ENCODE measurements at regions not wholly inside any gene's neighbourhood (a gene's known extent, or its start where the extent isn't known, plus 50 kb on each side); places are given as distances from the start of the nearest gene placed in this dataset.

DNA sequence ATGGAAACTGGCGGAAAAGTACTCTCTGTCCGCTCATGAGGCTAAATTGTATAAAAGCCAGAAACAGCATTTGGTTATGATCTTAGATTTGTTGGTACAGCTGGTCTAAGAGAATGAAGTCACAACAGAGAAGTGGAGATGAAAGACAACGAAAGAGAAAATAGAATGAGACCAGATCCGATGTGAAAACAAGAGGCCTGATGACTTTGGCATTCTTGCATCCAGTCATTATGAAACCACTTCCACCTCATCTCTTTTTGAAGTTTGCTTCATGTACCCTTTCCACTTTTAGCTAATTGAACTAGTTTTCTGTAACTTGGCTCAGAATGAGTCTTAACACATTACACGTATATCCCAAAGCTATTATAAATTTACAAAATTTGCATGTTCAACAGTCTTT lies 1431.7 kb downstream of the LRRC4C start:
- TF ChIP-seq, protein P1, sequence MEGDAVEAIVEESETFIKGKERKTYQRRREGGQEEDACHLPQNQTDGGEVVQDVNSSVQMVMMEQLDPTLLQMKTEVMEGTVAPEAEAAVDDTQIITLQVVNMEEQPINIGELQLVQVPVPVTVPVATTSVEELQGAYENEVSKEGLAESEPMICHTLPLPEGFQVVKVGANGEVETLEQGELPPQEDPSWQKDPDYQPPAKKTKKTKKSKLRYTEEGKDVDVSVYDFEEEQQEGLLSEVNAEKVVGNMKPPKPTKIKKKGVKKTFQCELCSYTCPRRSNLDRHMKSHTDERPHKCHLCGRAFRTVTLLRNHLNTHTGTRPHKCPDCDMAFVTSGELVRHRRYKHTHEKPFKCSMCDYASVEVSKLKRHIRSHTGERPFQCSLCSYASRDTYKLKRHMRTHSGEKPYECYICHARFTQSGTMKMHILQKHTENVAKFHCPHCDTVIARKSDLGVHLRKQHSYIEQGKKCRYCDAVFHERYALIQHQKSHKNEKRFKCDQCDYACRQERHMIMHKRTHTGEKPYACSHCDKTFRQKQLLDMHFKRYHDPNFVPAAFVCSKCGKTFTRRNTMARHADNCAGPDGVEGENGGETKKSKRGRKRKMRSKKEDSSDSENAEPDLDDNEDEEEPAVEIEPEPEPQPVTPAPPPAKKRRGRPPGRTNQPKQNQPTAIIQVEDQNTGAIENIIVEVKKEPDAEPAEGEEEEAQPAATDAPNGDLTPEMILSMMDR (IDR thresholded peaks at IDR 0.05): no peak
- TF ChIP-seq ZFX (IDR thresholded peaks at IDR 0.05; ENCODE audit: borderline replicate concordance): no peak

Data from 22Rv1 (cell line).